GM12872 (cell line): ENCODE measurements at regions not wholly inside any gene's neighbourhood (a gene's known extent, or its start where the extent isn't known, plus 50 kb on each side); places are given as distances from the start of the nearest gene placed in this dataset.

Experiments used
- CTCF ChIP-seq: IDR thresholded peaks from 3 replicates; pipeline ENCODE4 v1.5.1; 2011; ENCODE audit warnings: low read depth, mild to moderate bottlenecking, low read length, moderate library complexity; ENCODE audit not compliant: insufficient read depth

- TF ChIP-seq CTCF, result no peak
Observed at GRCh38 chr15:29969562-29970401, 113.0 kb upstream of the GOLGA8J start.

- no peak for TF ChIP-seq CTCF
Observed at GRCh38 chr15:29968895-29969561, 113.7 kb upstream of the GOLGA8J start.

- no peak for TF ChIP-seq CTCF
Observed at GRCh38 chr15:29968099-29968894, 114.5 kb upstream of the GOLGA8J start.

GRCh38 chr15:29962407-29962806 is 120.3 kb upstream of the GOLGA8J start:
- no peak for TF ChIP-seq CTCF

GRCh38 chr15:29959384-29960137 is 123.2 kb upstream of the GOLGA8J start:
- TF ChIP-seq CTCF, result no peak

GRCh38 chr15:29952225-29952624 is 130.0 kb upstream of the TJP1 start:
- no peak for TF ChIP-seq CTCF
